ENCODE measurements at regions not wholly inside any gene's neighbourhood (a gene's known extent, or its start where the extent isn't known, plus 50 kb on each side); places are given as distances from the start of the nearest gene placed in this dataset.
"Not testable (repeated sequence)": the region's sequence is repeated elsewhere in the genome, so short reads cannot be mapped to it uniquely, and the experiment has no call there.

DNA sequence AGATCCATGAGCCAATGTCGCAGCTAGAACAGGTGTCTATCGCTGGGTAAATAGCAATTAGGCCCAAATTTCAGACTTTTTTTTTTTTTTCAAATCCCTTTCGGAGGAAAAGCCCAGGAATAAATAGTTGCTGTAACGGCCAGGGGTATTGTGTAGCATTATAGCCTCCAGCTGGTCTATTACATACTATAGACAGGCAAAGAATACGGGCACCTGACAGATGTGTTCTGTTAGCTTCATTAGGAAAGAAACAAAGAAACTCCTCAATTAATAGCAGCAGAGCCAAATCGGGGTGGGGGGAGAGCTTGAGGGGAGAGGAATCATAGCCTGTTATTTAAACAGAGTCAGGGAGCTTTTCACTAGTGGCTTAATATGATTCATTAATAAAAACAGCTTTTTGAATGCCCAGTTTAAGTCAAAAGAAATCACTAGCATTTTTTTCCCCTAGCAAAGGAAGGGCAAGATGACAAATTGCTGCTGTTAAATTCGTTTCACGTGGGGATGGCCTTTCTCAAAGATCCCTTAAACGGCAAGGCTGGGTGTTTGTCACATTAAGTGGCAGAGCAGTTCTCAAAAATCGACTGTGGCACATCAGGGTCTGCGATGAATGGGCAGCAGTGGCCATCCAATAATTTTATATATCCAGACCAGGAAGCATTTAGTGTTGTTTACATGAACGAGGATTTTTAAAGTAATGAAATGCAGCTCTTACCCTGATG is 139.4 kb downstream of the ID4 start:
- no peak for DNase-seq

DNA sequence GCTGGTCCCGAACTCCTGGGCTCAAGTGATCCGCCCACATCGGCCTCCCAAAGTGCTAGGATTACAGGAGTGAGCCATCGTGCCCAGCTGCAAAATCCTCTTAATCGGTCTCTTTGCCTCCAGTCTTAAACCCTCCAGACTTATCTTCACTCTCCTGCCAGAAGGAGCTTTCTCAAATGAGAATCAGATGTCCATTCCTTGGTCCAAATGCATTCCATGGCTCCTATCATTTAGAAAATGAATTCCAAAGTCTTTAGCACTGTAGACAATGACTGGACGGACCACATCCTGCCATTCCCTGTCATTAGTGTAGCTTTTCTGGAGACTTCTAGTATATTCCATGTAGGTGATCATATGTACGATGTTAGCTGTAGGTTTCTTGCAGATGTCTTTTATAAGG is 141.9 kb downstream of the ID4 start:
- DNase-seq, result no peak

DNA sequence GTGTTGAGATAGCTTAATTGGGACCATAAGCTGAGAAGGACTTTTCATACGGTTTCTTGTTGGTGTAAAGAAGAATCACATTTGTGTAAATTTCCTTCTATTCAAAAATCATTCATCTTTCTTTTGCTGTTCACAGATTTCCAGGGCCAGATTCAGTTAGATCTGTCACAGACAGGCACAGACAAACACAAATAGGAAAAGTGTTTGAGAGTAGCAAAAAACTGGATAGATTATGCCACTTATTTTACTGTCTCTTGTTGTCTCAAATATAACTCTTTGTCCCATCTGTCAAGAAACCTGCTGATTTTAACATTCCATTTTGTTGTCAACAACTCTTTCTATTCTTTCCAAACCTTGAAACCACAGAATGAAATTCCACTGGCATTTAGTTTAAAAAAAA is 142.8 kb downstream of the ID4 start:
- no peak for DNase-seq

DNA sequence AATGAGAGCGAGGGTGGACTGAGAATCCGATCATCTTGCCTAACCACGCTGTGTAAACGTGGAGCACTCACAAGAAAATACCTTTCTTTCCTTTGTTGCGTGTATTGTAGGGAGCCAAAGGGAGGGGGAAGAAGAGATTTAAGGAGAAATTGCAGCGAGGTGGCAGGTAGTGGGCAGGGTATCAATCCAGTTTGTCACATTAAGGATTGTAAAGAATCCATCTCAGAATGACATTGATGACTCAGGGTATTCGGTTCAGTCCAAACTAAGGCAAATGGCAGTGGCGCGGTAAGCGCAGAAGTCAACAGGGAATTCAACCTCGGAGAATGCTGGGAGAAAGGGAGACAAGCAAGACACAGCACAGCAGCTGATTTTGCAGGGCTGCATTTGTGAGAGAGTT is 146.2 kb downstream of the ID4 start:
- DNase-seq, result no peak

GRCh38 chr6:19986691-19987438 is 149.7 kb downstream of the ID4 start:
- DNase-seq, result no peak

GRCh38 chr6:19988555-19988954 is 151.4 kb downstream of the ID4 start:
- no peak for DNase-seq

- DNase-seq, result no peak
These were observed 154.0 kb downstream of the ID4 start for GRCh38 chr6:19991176-19991575.

GRCh38 chr6:19994909-19995308 is 157.7 kb downstream of the ID4 start:
- DNase-seq, result no peak

DNA sequence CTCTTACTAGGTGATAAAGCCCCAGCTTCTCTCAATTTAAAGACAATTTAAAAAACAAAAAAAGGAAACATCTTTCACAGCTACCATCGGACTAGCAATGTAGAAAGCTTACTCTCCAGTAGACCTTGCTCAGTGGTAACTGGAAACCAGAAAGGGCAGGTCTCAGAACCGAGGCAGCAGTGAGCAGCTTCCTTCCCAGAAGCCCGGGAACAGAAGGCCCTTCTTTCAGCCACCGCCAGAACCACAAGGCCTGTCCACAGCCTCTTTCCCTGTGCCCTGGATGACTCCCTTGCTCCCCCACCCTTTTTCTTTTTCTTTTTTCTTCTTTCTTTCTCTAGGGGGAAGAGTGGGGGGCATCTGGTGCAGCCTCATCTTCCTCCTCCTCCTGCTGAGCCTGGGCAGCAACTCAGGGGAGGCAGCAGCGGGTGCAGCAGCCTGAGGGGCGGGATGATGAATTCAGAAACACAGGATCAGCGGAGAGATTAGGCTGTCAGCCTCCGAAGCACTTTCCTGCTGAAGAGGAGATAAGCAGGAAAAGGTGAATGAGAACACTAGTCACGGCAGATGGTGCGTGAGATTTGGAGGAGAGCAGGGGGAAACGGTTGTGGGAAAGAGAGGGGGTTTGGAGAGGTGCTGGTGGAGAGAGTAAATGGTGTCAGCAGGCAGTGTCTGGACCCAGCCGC is 158.5 kb downstream of the ID4 start:
- no peak for DNase-seq

DNA sequence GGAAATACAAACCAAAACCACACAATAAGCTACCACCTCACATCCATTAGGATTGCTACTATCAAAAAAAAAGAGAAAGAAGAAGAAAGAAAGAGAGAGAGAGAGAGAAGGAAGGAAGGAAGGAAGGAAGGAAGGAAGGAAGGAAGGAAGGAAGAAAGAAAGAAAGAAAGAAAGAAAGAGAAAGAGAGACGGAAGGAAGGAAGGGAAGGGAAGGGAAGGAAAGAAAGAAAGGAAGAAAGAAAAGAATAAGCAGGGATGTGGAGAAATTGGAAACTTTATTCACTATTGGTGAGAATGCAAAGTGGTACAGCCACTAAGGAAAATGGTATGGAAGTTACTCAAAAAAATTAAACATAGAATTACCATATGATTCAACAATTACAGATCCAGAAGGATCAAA is 159.9 kb downstream of the ID4 start:
- no peak for DNase-seq

GRCh38 chr6:19998541-19998940 is 161.4 kb downstream of the ID4 start:
- DNase-seq, result no peak

GRCh38 chr6:19999319-20000191 is 162.4 kb downstream of the ID4 start:
- no peak for DNase-seq

- no peak for DNase-seq
These were observed 164.1 kb downstream of the ID4 start for GRCh38 chr6:20001286-20001685.

- DNase-seq, result no peak
These were observed 168.9 kb downstream of the ID4 start for GRCh38 chr6:20006037-20006436.

GRCh38 chr6:20008131-20008530 is 171.0 kb downstream of the ID4 start:
- DNase-seq, result no peak

DNA sequence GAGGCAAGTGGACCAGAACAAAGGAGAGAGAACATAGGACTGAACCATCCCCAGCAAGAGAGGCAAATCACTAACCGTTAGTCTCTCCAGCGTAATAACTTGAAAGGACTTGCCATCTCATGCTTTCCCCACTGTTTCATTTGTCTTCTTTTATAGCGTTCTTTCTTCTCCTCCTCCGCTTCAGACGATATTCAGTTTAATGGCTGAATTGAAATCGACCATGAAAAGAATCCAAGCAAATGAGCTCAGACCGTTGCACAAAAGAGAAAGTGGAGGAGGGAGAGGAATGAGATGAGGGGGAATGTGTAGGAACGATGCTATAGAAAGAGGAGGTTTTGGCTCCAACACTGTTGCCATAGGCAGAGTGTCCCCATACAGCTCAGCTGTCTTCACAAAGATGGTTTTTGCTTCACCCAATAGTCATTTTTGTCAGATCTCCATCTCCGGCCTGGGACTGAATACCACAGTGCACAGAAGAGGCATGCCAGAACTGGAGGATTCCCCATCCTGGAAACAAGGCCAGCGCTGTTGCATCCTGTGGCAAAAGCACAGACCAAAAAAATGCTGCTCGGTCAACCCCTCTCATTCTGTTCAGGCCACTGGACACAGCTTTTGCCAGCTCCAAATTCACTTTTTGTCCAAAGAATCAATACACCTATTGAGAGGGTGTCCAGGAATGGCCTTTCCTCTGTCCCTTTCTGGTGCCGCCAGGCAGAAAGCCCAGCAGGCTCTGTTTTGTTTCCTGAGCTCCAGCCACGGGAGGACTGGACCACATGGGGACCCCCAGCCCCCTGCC is 176.1 kb downstream of the ID4 start:
- DNase-seq, result peak in 11 of 14 donors; percentile 5 to 54 (median 32)

DNA sequence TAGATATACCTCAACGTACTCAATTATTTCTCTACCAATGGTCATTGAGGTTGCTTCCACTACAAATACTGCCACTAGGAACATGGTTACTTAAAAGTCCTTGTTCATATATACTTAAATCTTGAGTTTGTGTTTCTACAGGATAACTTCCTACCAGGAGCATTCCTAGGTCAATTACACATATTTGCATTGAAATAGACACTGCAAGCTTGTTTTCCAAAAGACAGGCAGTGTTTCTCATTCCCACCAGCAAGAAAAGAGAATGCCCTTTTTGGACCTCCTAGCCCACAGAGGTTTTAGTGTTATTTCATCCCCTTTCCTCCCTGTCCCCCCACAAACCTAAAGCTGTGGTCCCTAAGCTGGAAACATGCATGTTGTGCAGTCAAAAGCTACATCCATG is 177.3 kb downstream of the ID4 start:
- no peak for DNase-seq

- no peak for DNase-seq
These were observed 183.4 kb downstream of the ID4 start for GRCh38 chr6:20020526-20020925.

DNA sequence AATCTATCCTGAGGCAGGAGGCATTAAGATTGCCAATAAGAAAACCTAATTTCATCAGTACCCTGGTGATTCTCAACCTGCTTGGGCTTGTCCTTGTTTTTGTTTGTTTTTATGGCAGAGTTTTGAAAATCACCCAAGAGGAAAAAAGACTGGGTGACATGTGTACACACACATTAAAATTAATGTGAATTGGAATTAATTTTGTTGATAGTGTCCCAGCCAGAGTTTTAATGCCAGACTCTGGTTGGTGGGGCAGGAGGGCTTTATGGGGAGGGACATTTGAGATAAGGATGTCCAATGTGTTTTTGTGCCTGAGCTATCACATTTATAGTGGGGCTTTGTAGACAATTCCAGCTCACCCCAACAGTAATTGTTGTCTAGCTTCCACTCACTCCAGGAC is 184.6 kb downstream of the ID4 start:
- DNase-seq, result no peak

GRCh38 chr6:20023549-20024315 is 186.6 kb downstream of the ID4 start:
- DNase-seq, result not testable (repeated sequence)

DNA sequence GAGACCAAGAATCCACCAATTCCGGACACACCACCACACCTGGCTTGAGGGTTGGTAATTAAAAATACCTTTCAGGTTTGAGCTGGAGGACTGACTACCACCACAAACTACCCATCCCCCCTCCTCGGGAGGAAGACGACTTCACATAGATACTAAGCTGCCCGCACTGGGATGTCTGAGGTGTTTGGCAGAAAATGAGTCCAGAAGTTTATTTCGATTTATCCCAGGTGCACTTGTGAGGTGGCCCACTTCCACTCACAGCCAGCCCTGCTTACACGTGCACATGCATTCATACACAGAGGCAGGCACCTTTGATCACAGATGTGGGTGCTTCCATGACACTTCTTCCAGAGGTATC is 187.1 kb downstream of the ID4 start:
- DNase-seq, result no peak

Data from C1 segment of cervical spinal cord (tissue), 14 donors.